DOHH2 (cell line): ENCODE measurements at regions not wholly inside any gene's neighbourhood (a gene's known extent, or its start where the extent isn't known, plus 50 kb on each side); places are given as distances from the start of the nearest gene placed in this dataset.

ENCODE experiments used
- CTCF ChIP-seq: fragments of 200-600 bp; sonication (generic); IDR thresholded peaks from one replicate; pipeline ENCODE4 v1.5.1; 2014; ENCODE audit warnings: antibody characterized with exemption, mild to moderate bottlenecking, low read depth, low read length; ENCODE audit not compliant: poor library complexity, severe bottlenecking
- EZH2phosphoT487 ChIP-seq: fragments of 200-600 bp; sonication (generic); IDR thresholded peaks from 2 replicates; pipeline ENCODE4 v1.6.1; 2017; ENCODE audit warnings: borderline replicate concordance, mild to moderate bottlenecking, antibody characterized with exemption, low read length, moderate library complexity, mixed read lengths

GRCh38 chr9:78938821-78939220 is 632.9 kb upstream of the TLE4 start:
- TF ChIP-seq EZH2phosphoT487, result no peak
- no peak for TF ChIP-seq CTCF
